ENCODE measurements at regions not wholly inside any gene's neighbourhood (a gene's known extent, or its start where the extent isn't known, plus 50 kb on each side); places are given as distances from the start of the nearest gene placed in this dataset.

- POLR2A ChIA-PET, result no interaction called here
- Histone ChIP-seq H2AFZ (ENCODE audit: low read length) (no peak overlapping the region), H3K27ac (ENCODE audit: extremely low read length, insufficient read depth, low read length) (no peak overlapping the region), H3K27me3 (ENCODE audit: control insufficient read depth in 1 of 2, insufficient read depth in 2 of 2, low read length in 2 of 2) (no peaks in the 10 kb centered on the region; a peak in 2 of 5 replicates), H3K4me1 (ENCODE audit: insufficient read depth, low read length) (no peaks in the 10 kb centered on the region), H3K4me3 (replicated peaks in 1 of 3; ENCODE audit: insufficient read depth in 1 of 3, low read depth in 2 of 3, low read length in 3 of 3) (no peak overlapping the region), H3K4me2 (ENCODE audit: low read depth, low read length) (no peak overlapping the region), H3K79me2 (ENCODE audit: insufficient read depth, low read length) (no peaks in the 10 kb centered on the region), H3K9ac (ENCODE audit: insufficient read depth, low read depth, low read length) (no peak overlapping the region), H3K36me3 (replicated peaks in 1 of 2; ENCODE audit: control insufficient read depth in 1 of 2, insufficient read depth in 2 of 2, low read length in 2 of 2) (no peaks in the 10 kb centered on the region), H4K20me1 (ENCODE audit: insufficient read depth, low read length) (no peaks in the 10 kb centered on the region), H3K9me3 (ENCODE audit: low read length) (no peaks in the 10 kb centered on the region)
- FAIRE-seq, result no peak
- in situ Hi-C loops (cut with HindIII; ENCODE audit: extremely low pct_ligation_motif_present, low pct_unique_long_range_greater_than_20kb) (no loop called here), intact Hi-C loops (cut with micrococcal nuclease; ENCODE audit: unreplicated experiment) (no loop called here)
- no peak for ATAC-seq
- no peak for DNase-seq (ENCODE audit: low spot score)
- 25% methylated on average over 4 of the region's 4 CpGs for WGBS (ENCODE audit: low lambda C conversion rate)
- TF ChIP-seq MBD4 (IDR thresholded peaks at IDR 0.05; ENCODE audit: borderline replicate concordance, low read length), result no peak
- TF ChIP-seq ZSCAN9 (CRISPR knock-in tag; IDR thresholded peaks at IDR 0.05; ENCODE audit: borderline replicate concordance), result no peak
- TF ChIP-seq RBM39 (IDR thresholded peaks at IDR 0.05; ENCODE audit: low read depth, low read length, poor library complexity, severe bottlenecking), result no peak
- TF ChIP-seq MLX (CRISPR knock-in tag; IDR thresholded peaks at IDR 0.05), result no peak
- TF ChIP-seq ZNF563 (CRISPR knock-in tag; IDR thresholded peaks at IDR 0.05), result no peak
- no peak for TF ChIP-seq ZNF556 (CRISPR knock-in tag; IDR thresholded peaks at IDR 0.05; ENCODE audit: borderline replicate concordance)
- TF ChIP-seq ZNF282 (IDR thresholded peaks at IDR 0.05; ENCODE audit: partially characterized antibody), result no peak
- no peak for TF ChIP-seq PHF20 (CRISPR knock-in tag; IDR thresholded peaks at IDR 0.05)
- TF ChIP-seq TRIM24 (CRISPR knock-in tag; IDR thresholded peaks at IDR 0.05), result no peak
- TF ChIP-seq SMC3 (IDR thresholded peaks at IDR 0.05; ENCODE audit: low read length), result no peak
- TF ChIP-seq ERF (CRISPR knock-in tag; IDR thresholded peaks at IDR 0.05), result no peak
- TF ChIP-seq TP53 (CRISPR knock-in tag; conservative IDR thresholded peaks at IDR 0.05), result no peak
- no peak for TF ChIP-seq ZNF773 (CRISPR knock-in tag; IDR thresholded peaks at IDR 0.05; ENCODE audit: borderline replicate concordance)
- TF ChIP-seq MED8 (CRISPR knock-in tag; IDR thresholded peaks at IDR 0.05; ENCODE audit: insufficient replicate concordance), result no peak
- TF ChIP-seq SP2 (CRISPR knock-in tag; IDR thresholded peaks at IDR 0.05), result no peak
- TF ChIP-seq ZNF513 (CRISPR knock-in tag; conservative IDR thresholded peaks at IDR 0.05), result no peak
- no peak for TF ChIP-seq SIX1 (CRISPR knock-in tag; IDR thresholded peaks at IDR 0.05; ENCODE audit: borderline replicate concordance)
- TF ChIP-seq ZKSCAN8 (CRISPR knock-in tag; IDR thresholded peaks at IDR 0.05; ENCODE audit: borderline replicate concordance), result no peak
- TF ChIP-seq RAD51 (IDR thresholded peaks at IDR 0.05; ENCODE audit: borderline replicate concordance), result no peak
- CTCF ChIA-PET (ENCODE audit: low intra/inter-chr PET ratio, low total read pairs), result no interaction called here
- no TSS peak for BruUV-seq (replicated peaks)
These were observed 155.6 kb upstream of the PRSS58 start for GRCh38 chr7:142413280-142414000.
